Lower lobe of right lung (tissue), 2 donors: ENCODE measurements at regions not wholly inside any gene's neighbourhood (a gene's known extent, or its start where the extent isn't known, plus 50 kb on each side); places are given as distances from the start of the nearest gene placed in this dataset.

Experiments used
- ATAC-seq, 2 donors: fragments of 200-7000 bp; cut with Tn5 transposase; one replicate each; pipeline ENCODE4 v1.9.1; 2020 to 2022; ENCODE audit warnings: mild to moderate bottlenecking in 2 of 2, moderate library complexity in 2 of 2
- DNase-seq: peaks from one replicate; pipeline ENCODE4 v3.0.0-alpha.2; 2020
- H3K27ac ChIP-seq: fragments of 200-600 bp; one replicate; pipeline ENCODE4 v1.8.0; 2022
- H3K27me3 ChIP-seq: fragments of 200-600 bp; one replicate; pipeline ENCODE4 v1.8.0; 2022; ENCODE audit warnings: low read depth
- H3K36me3 ChIP-seq: fragments of 200-600 bp; one replicate; pipeline ENCODE4 v1.8.0; 2022; ENCODE audit warnings: mild to moderate bottlenecking
- H3K4me1 ChIP-seq: fragments of 200-600 bp; one replicate; pipeline ENCODE4 v1.8.0; 2022
- H3K4me3 ChIP-seq: fragments of 200-600 bp; one replicate; pipeline ENCODE4 v1.8.0; 2022; ENCODE audit warnings: mild to moderate bottlenecking
- H3K9me3 ChIP-seq: fragments of 200-600 bp; one replicate; pipeline ENCODE4 v1.8.0; 2022
- intact Hi-C: fragments of 100-400 bp; cut with DNase I; formaldehyde crosslinking; loops from one replicate; pipeline ENCODE4 v1.11.0; 2022
- TF ChIP-seq, protein P1 (sequence below): fragments of 200-600 bp; IDR thresholded peaks from one replicate; pipeline ENCODE4 v1.8.0; 2022; ENCODE audit warnings: antibody characterized with exemption, mild to moderate bottlenecking
- donor health status: DM: no; HTN: yes; CAD: no; lungs with severe emphysema.

DNA sequence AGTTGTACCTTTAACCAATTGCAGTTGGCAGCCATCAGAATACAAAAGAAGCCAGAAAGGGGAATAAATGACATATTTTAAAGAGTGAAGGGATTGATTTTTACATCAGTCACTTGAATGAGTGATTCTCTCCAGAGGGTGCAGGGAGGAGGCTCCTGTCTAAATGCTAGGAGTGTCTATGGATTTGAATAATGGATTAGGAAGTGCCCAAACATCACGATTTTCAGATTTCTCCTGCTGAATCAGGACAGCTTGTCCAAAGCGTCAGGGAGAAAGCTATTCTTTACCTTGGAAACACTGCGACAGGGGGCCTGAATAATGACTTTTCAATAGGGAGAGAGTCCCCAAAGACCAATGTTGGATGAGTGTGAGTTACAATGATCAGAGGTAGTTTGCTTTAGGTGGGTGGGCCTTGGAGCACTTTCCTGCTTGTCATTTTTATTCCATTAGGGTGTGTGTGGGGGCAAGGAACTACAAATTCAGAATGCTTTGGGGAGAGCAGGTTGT lies 735.5 kb downstream of the KCNA4 start:
- Histone ChIP-seq H3K27ac (no peak overlapping the region), H3K36me3 (no peaks in the 10 kb centered on the region), H3K27me3 (no peaks in the 10 kb centered on the region), H3K9me3 (no peaks in the 10 kb centered on the region), H3K4me1 (no peaks in the 10 kb centered on the region), H3K4me3 (no peak overlapping the region)
- TF ChIP-seq, protein P1, sequence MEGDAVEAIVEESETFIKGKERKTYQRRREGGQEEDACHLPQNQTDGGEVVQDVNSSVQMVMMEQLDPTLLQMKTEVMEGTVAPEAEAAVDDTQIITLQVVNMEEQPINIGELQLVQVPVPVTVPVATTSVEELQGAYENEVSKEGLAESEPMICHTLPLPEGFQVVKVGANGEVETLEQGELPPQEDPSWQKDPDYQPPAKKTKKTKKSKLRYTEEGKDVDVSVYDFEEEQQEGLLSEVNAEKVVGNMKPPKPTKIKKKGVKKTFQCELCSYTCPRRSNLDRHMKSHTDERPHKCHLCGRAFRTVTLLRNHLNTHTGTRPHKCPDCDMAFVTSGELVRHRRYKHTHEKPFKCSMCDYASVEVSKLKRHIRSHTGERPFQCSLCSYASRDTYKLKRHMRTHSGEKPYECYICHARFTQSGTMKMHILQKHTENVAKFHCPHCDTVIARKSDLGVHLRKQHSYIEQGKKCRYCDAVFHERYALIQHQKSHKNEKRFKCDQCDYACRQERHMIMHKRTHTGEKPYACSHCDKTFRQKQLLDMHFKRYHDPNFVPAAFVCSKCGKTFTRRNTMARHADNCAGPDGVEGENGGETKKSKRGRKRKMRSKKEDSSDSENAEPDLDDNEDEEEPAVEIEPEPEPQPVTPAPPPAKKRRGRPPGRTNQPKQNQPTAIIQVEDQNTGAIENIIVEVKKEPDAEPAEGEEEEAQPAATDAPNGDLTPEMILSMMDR: no peak
- intact Hi-C loops: no loop called here
- DNase-seq (no peak), ATAC-seq (no peak)

DNA sequence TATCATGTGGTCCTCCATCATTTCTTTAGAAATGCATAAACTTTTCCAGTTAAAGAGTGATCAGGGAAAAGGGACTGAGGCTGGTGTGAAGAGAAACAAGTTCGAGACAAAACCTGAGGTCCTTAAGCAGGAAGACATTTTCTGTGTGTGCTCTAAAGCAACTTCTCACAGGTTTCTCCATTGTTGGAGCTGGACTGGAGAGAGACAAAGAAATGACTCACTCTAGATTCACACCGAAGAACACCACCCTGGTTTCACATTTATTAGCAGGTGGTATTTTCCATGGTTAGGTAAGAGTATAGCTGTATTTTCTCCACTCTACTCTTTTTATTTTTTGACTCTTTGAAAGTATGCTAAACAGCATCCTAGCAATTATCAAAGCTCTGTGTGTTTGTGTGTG lies 736.4 kb downstream of the KCNA4 start:
- H3K4me3 ChIP-seq: no peak overlapping the region
- ATAC-seq (no peak), DNase-seq (no peak)
- no peak overlapping the region for H3K27ac ChIP-seq
- H3K27me3 ChIP-seq: no peaks in the 10 kb centered on the region
- H3K4me1 ChIP-seq: no peaks in the 10 kb centered on the region
- TF ChIP-seq, protein P1: no peak
- no peaks in the 10 kb centered on the region for H3K36me3 ChIP-seq
- intact Hi-C loops: no loop called here
- no peaks in the 10 kb centered on the region for H3K9me3 ChIP-seq

DNA sequence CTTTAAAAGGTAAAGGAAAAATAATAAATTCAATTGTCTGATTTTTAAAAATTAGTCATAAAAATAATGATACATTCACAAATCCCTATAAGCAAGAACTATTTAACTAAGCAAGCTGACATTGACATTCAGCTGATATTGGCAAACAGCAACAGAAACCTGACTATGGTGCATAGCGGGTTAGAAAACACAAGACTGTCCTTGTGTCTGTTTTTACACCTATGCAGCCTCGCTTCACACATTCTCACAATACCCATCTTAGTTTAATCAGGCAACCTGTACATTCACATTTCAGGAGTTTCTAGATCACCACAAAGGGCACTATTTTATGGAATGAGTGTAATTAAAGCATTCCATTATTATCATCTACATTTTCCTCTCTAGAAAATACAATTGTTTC lies 737.1 kb downstream of the KCNA4 start:
- ATAC-seq: no peak
- H3K27me3 ChIP-seq: no peaks in the 10 kb centered on the region
- DNase-seq: no peak
- H3K4me1 ChIP-seq: no peaks in the 10 kb centered on the region
- H3K27ac ChIP-seq: no peak overlapping the region
- no peak overlapping the region for H3K4me3 ChIP-seq
- intact Hi-C loops: no loop called here
- TF ChIP-seq, protein P1: no peak
- no peaks in the 10 kb centered on the region for H3K36me3 ChIP-seq
- H3K9me3 ChIP-seq: no peaks in the 10 kb centered on the region

DNA sequence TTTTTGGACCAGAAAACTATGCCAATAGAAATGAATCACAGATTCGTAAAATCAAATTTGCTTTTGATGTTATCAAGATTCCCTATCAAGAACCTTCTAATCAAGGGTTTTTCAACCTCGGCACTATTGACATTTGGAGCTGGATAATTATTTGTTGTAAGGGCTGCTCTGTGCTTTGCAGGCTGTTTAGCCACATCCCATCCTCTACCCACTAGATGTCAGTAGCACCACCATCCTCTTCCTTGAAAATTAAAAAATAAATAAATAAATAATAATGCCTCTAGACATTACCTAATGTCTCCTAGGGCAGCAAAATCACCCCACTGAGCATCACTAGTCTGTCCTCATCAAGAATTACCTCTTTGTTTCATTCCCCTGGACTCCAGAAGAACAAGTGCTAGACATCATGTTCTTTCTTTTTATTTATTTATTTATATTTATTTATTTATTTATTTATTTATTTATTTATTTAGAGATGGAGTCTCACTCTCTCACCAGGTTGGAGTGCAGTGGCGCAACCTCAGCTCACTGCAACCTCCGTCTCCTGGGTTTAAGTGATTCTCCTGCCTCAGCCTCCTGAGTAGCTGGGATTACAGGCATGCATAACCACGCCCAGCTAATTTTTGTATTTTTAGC lies 744.7 kb downstream of the KCNA4 start:
- Histone ChIP-seq H3K4me1 (no peaks in the 10 kb centered on the region), H3K36me3 (no peaks in the 10 kb centered on the region), H3K27me3 (no peaks in the 10 kb centered on the region), H3K4me3 (no peak overlapping the region), H3K9me3 (no peaks in the 10 kb centered on the region), H3K27ac (no peak overlapping the region)
- DNase-seq (no peak), ATAC-seq (no peak)
- intact Hi-C loops: no loop called here
- TF ChIP-seq, protein P1: no peak

DNA sequence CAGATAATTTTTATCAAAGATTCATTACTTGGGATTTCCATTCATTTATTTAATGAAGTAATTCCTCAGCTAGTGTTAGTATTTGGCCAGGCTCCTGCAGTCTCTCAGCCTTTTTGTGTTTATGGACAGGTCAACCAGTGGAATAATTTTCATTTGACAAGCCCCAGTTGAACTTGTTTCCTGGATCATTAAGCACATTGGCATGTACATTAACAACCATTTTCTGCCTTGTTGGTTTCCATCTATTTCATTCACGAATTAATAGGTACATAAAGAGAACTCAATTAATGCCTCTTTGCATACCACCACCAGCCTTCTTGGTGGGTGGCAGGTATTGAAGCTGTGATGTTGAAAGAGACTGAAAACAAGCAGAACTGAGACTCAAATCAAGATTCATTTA lies 745.2 kb downstream of the KCNA4 start:
- Histone ChIP-seq H3K9me3 (no peaks in the 10 kb centered on the region), H3K27me3 (no peaks in the 10 kb centered on the region), H3K4me3 (no peak overlapping the region), H3K36me3 (no peaks in the 10 kb centered on the region), H3K27ac (no peak overlapping the region), H3K4me1 (no peaks in the 10 kb centered on the region)
- no peak for ATAC-seq
- intact Hi-C loops: no loop called here
- TF ChIP-seq, protein P1: no peak
- no peak for DNase-seq
